Neural cell (in vitro differentiated cells): ENCODE measurements at regions not wholly inside any gene's neighbourhood (a gene's known extent, or its start where the extent isn't known, plus 50 kb on each side); places are given as distances from the start of the nearest gene placed in this dataset.

ENCODE experiments used
- POLR2AphosphoS5 ChIP-seq: IDR thresholded peaks from 2 replicates; pipeline ENCODE4 v1.6.1; 2012
- RAD21 ChIP-seq: fragments of 450-650 bp; conservative IDR thresholded peaks from 2 replicates; pipeline ENCODE4 v1.6.1; 2014; ENCODE audit warnings: antibody characterized with exemption, mild to moderate bottlenecking, moderate library complexity
- TF ChIP-seq, protein P1 (sequence below): fragments of 450-650 bp; IDR thresholded peaks from 2 replicates; pipeline ENCODE4 v1.5.1; 2014; ENCODE audit warnings: antibody characterized with exemption, mild to moderate bottlenecking, moderate library complexity; ENCODE audit not compliant: poor library complexity, severe bottlenecking
- TF ChIP-seq, protein P2 (sequence below): IDR thresholded peaks from 2 replicates; pipeline ENCODE4 v1.6.1; 2012; ENCODE audit warnings: borderline replicate concordance

DNA sequence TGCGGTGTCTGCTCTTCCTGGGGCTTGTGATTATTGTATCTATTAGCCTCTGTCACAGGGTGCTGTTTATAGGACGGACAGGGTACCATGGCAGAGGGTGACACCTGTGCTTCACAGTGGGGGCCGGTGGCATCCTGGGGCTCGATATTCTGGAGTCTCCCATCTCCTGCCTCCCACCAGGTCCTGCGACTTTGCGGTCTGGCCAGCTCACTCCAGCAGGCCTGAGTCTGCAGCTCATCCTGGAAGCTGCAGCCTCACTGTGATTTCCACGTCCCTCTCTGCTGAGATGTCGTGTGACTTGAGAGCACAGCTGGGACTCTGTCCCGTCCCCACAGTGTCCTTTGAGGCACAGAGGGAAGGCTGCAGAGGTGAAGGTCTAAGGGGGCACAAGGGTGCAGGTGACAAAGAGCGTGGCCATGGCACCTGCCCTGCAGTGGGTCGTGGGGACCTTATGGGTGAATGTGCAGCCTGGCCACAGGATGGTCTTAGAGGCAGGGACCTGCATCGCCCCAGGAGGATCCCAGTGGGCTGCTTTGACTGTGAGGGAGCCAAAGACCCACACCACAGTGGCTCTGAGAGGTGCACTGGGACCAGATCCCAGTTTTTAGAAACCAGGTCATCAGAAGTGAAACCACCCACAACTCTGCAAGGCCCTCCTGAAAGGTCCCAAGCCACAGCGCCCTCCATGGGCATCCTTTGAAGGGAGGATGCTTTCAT is 172.8 kb downstream of the KLF13 start:
- TF ChIP-seq, protein P1, sequence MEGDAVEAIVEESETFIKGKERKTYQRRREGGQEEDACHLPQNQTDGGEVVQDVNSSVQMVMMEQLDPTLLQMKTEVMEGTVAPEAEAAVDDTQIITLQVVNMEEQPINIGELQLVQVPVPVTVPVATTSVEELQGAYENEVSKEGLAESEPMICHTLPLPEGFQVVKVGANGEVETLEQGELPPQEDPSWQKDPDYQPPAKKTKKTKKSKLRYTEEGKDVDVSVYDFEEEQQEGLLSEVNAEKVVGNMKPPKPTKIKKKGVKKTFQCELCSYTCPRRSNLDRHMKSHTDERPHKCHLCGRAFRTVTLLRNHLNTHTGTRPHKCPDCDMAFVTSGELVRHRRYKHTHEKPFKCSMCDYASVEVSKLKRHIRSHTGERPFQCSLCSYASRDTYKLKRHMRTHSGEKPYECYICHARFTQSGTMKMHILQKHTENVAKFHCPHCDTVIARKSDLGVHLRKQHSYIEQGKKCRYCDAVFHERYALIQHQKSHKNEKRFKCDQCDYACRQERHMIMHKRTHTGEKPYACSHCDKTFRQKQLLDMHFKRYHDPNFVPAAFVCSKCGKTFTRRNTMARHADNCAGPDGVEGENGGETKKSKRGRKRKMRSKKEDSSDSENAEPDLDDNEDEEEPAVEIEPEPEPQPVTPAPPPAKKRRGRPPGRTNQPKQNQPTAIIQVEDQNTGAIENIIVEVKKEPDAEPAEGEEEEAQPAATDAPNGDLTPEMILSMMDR, result no peak
- TF ChIP-seq POLR2AphosphoS5 (no peak), RAD21 (no peak)
- TF ChIP-seq, protein P2, sequence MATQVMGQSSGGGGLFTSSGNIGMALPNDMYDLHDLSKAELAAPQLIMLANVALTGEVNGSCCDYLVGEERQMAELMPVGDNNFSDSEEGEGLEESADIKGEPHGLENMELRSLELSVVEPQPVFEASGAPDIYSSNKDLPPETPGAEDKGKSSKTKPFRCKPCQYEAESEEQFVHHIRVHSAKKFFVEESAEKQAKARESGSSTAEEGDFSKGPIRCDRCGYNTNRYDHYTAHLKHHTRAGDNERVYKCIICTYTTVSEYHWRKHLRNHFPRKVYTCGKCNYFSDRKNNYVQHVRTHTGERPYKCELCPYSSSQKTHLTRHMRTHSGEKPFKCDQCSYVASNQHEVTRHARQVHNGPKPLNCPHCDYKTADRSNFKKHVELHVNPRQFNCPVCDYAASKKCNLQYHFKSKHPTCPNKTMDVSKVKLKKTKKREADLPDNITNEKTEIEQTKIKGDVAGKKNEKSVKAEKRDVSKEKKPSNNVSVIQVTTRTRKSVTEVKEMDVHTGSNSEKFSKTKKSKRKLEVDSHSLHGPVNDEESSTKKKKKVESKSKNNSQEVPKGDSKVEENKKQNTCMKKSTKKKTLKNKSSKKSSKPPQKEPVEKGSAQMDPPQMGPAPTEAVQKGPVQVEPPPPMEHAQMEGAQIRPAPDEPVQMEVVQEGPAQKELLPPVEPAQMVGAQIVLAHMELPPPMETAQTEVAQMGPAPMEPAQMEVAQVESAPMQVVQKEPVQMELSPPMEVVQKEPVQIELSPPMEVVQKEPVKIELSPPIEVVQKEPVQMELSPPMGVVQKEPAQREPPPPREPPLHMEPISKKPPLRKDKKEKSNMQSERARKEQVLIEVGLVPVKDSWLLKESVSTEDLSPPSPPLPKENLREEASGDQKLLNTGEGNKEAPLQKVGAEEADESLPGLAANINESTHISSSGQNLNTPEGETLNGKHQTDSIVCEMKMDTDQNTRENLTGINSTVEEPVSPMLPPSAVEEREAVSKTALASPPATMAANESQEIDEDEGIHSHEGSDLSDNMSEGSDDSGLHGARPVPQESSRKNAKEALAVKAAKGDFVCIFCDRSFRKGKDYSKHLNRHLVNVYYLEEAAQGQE, result no peak
